IPS-18a (cell line): ENCODE measurements at regions not wholly inside any gene's neighbourhood (a gene's known extent, or its start where the extent isn't known, plus 50 kb on each side); places are given as distances from the start of the nearest gene placed in this dataset.

ENCODE experiments used
- H3K27ac ChIP-seq: one replicate; pipeline ENCODE4 v1.5.1; 2013; ENCODE audit warnings: low read length
- H3K27me3 ChIP-seq: one replicate; pipeline ENCODE4 v1.6.1; 2013; ENCODE audit warnings: mild to moderate bottlenecking, low read length; ENCODE audit not compliant: control insufficient read depth, insufficient read depth
- H3K36me3 ChIP-seq: one replicate; pipeline ENCODE4 v1.6.1; 2013; ENCODE audit warnings: low read depth, low read length; ENCODE audit not compliant: control insufficient read depth
- H3K4me1 ChIP-seq: one replicate; pipeline ENCODE4 v1.6.1; 2013; ENCODE audit warnings: low read depth, low read length; ENCODE audit not compliant: control insufficient read depth
- H3K4me3 ChIP-seq: one replicate; pipeline ENCODE4 v1.5.1; 2013; ENCODE audit warnings: low read length
- H3K9ac ChIP-seq: one replicate; pipeline ENCODE4 v1.6.1; 2013; ENCODE audit warnings: mild to moderate bottlenecking, low read length, moderate library complexity
- H3K9me3 ChIP-seq: one replicate; pipeline ENCODE4 v1.6.1; 2013; ENCODE audit warnings: low read depth, low read length; ENCODE audit not compliant: control insufficient read depth

GRCh38 chr1:56174176-56174885, 405.0 kb downstream of the PLPP3 start:
- Histone ChIP-seq H3K9me3 (no peaks in the 10 kb centered on the region), H3K36me3 (no peaks in the 10 kb centered on the region), H3K9ac (no peak overlapping the region), H3K4me1 (no peaks in the 10 kb centered on the region), H3K27me3 (no peaks in the 10 kb centered on the region), H3K27ac (no peak overlapping the region), H3K4me3 (no peak overlapping the region)

- Histone ChIP-seq H3K27me3 (no peaks in the 10 kb centered on the region), H3K36me3 (no peaks in the 10 kb centered on the region), H3K4me3 (no peak overlapping the region), H3K4me1 (no peaks in the 10 kb centered on the region), H3K9ac (no peak overlapping the region), H3K9me3 (no peaks in the 10 kb centered on the region), H3K27ac (no peak overlapping the region)
These were observed 405.6 kb downstream of the PLPP3 start for GRCh38 chr1:56173736-56174135.

GRCh38 chr1:56171670-56172069, 407.7 kb downstream of the PLPP3 start:
- Histone ChIP-seq H3K27me3 (no peaks in the 10 kb centered on the region), H3K36me3 (no peaks in the 10 kb centered on the region), H3K9me3 (no peaks in the 10 kb centered on the region), H3K9ac (no peak overlapping the region), H3K4me1 (peaks cover 7% of the 10 kb centered on the region), H3K27ac (no peak overlapping the region), H3K4me3 (no peak overlapping the region)

GRCh38 chr1:56170784-56171320, 408.5 kb downstream of the PLPP3 start:
- Histone ChIP-seq H3K9me3 (no peaks in the 10 kb centered on the region), H3K27me3 (no peaks in the 10 kb centered on the region), H3K27ac (no peak overlapping the region), H3K9ac (no peak overlapping the region), H3K4me1 (peaks cover 7% of the 10 kb centered on the region), H3K4me3 (no peak overlapping the region), H3K36me3 (no peaks in the 10 kb centered on the region)

GRCh38 chr1:56169856-56170255, 409.5 kb downstream of the PLPP3 start:
- Histone ChIP-seq H3K9ac (no peak overlapping the region), H3K27ac (no peak overlapping the region), H3K36me3 (no peaks in the 10 kb centered on the region), H3K27me3 (no peaks in the 10 kb centered on the region), H3K4me1 (peaks cover 7% of the 10 kb centered on the region), H3K4me3 (no peak overlapping the region), H3K9me3 (no peaks in the 10 kb centered on the region)

- H3K4me1 ChIP-seq = peaks cover 7% of the 10 kb centered on the region
- H3K36me3 ChIP-seq = no peaks in the 10 kb centered on the region
- no peaks in the 10 kb centered on the region for H3K9me3 ChIP-seq
- H3K27me3 ChIP-seq = no peaks in the 10 kb centered on the region
- no peak overlapping the region for H3K27ac ChIP-seq
- H3K9ac ChIP-seq = no peak overlapping the region
- H3K4me3 ChIP-seq = no peak overlapping the region
These were observed 411.2 kb downstream of the PLPP3 start for GRCh38 chr1:56168176-56168575.

- H3K9me3 ChIP-seq = no peaks in the 10 kb centered on the region
- H3K27ac ChIP-seq = no peak overlapping the region
- peaks cover 7% of the 10 kb centered on the region for H3K4me1 ChIP-seq
- no peaks in the 10 kb centered on the region for H3K27me3 ChIP-seq
- no peak overlapping the region for H3K4me3 ChIP-seq
- H3K36me3 ChIP-seq = no peaks in the 10 kb centered on the region
- no peak overlapping the region for H3K9ac ChIP-seq
These were observed 411.8 kb downstream of the PLPP3 start for GRCh38 chr1:56167596-56167995.

GRCh38 chr1:56160773-56161315, 418.5 kb downstream of the PLPP3 start:
- Histone ChIP-seq H3K27ac (no peak overlapping the region), H3K27me3 (no peaks in the 10 kb centered on the region), H3K36me3 (no peaks in the 10 kb centered on the region), H3K9me3 (no peaks in the 10 kb centered on the region), H3K4me1 (no peaks in the 10 kb centered on the region), H3K9ac (no peak overlapping the region), H3K4me3 (no peak overlapping the region)

- no peaks in the 10 kb centered on the region for H3K9me3 ChIP-seq
- H3K4me3 ChIP-seq = no peak overlapping the region
- no peak overlapping the region for H3K27ac ChIP-seq
- H3K9ac ChIP-seq = no peak overlapping the region
- no peaks in the 10 kb centered on the region for H3K27me3 ChIP-seq
- H3K4me1 ChIP-seq = no peaks in the 10 kb centered on the region
- no peaks in the 10 kb centered on the region for H3K36me3 ChIP-seq
These were observed 422.1 kb downstream of the PLPP3 start for GRCh38 chr1:56156971-56157876.

GRCh38 chr1:56153276-56153675, 426.1 kb downstream of the PLPP3 start:
- no peaks in the 10 kb centered on the region for H3K9me3 ChIP-seq

GRCh38 chr1:56152635-56153034, 426.7 kb downstream of the PLPP3 start:
- H3K27me3 ChIP-seq = no peaks in the 10 kb centered on the region
- no peaks in the 10 kb centered on the region for H3K9me3 ChIP-seq
- no peak overlapping the region for H3K4me3 ChIP-seq
- H3K36me3 ChIP-seq = no peaks in the 10 kb centered on the region
- H3K9ac ChIP-seq = no peak overlapping the region
- H3K4me1 ChIP-seq = no peaks in the 10 kb centered on the region
- no peak overlapping the region for H3K27ac ChIP-seq

More at GRCh38 chr1:56153276-56153675, 426.1 kb downstream of the PLPP3 start:
- H3K9ac ChIP-seq = no peak overlapping the region
- H3K4me3 ChIP-seq = no peak overlapping the region
- no peaks in the 10 kb centered on the region for H3K27me3 ChIP-seq
- no peak overlapping the region for H3K27ac ChIP-seq
- no peaks in the 10 kb centered on the region for H3K4me1 ChIP-seq
- no peaks in the 10 kb centered on the region for H3K36me3 ChIP-seq
